ENCODE measurements at regions not wholly inside any gene's neighbourhood (a gene's known extent, or its start where the extent isn't known, plus 50 kb on each side); places are given as distances from the start of the nearest gene placed in this dataset.

GRCh38 chr5:57878301-57878722 is 395.7 kb upstream of the ACTBL2 start:
- TF ChIP-seq POLR2AphosphoS5 (IDR thresholded peaks at IDR 0.05) (no peak), EP300 (IDR thresholded peaks at IDR 0.05) (no peak)
